GM18868 (cell line): ENCODE measurements at regions not wholly inside any gene's neighbourhood (a gene's known extent, or its start where the extent isn't known, plus 50 kb on each side); places are given as distances from the start of the nearest gene placed in this dataset.

Experiments
- ATAC-seq: cut with Tn5 transposase; IDR thresholded peaks from one replicate; pipeline ENCODE4 v1.9.1; 2021; ENCODE audit warnings: mild to moderate bottlenecking, moderate library complexity; ENCODE audit not compliant: unreplicated experiment

GRCh38 chr9:105912157-105912862 lies 218.0 kb downstream of the TMEM38B start:
- ATAC-seq = no peak

DNA sequence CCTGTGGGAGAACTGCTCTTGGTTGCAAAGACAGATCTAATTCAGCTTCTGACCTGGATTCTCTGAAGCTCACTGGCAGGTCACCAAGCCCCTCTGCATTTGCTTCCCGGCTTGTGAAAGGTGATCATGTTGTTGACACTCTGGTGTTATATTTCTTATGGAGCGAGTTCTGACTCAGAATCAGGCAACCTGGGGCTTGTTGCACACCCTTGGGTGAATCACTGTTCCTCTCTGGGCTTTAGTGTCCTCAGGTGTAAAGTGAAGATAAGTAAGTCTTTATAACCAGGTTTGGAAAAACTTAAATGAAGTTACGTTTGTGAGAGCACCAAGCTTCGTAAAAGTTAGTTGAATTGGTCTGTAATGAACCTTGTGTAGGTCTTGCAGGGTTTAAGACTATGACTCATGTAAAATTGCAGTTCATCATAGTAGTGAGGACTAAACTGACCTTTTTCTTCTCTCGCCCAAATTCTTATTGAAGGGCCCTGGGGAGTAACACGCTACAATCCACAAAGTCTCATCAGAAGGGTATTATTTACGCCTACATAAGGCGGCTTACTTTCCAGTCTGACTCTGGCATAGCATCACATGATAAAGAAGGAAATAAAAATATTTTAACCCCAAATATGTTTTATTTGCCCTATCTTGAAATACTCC lies 218.6 kb downstream of the TMEM38B start:
- ATAC-seq = no peak

- no peak for ATAC-seq
Observed at GRCh38 chr9:105921057-105921726, 226.9 kb downstream of the TMEM38B start.

DNA sequence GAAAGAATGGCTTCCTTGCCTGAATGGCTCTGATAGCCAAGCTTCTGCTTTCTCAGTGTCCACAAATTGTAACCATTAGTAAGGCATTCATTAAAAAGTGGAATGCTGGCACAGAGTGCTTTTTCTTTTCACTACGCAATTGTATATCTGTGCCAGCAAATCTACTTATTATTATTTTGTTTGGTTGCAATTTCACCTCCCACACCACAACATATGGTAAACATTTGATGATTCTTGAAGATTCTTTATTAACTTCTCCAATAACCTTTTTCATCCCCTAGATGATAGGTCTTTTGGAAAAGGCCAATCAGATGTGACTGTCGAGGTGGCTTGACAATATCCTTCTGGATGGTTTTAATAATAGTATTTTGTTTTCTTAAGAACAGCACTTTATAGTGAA lies 234.1 kb downstream of the TMEM38B start:
- no peak for ATAC-seq

DNA sequence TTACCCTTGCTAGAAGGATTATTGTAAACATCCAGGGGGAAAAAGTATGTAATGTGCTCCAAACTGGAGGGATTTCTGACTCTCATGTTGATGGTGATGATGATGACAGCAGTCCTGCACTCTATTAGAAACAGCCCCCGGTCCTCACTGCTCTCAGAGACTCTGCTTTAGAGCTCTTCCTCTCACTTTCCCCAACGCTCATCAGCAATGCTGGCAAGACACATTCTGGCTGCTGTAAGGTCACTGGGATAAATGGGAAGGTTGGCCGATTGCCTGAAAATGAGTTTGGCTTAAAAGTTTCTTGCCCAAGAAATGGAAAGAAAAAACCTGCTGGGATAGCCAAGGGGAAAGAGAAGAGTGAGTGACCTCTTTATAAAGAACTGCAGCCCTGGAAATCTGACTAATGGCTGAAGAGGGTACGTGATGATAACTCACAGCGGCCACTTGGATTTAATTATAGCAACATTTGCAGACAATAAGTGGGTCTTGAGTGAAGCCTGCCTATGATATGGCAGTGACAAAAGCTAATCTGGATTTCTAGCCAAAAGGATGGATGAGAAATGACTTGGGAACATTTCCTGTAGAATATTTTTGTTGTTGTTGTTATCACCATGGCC lies 235.8 kb downstream of the TMEM38B start:
- no peak for ATAC-seq

GRCh38 chr9:105932276-105932675 lies 237.9 kb downstream of the TMEM38B start:
- no peak for ATAC-seq

GRCh38 chr9:105950448-105950847 lies 256.1 kb downstream of the TMEM38B start:
- no peak for ATAC-seq

DNA sequence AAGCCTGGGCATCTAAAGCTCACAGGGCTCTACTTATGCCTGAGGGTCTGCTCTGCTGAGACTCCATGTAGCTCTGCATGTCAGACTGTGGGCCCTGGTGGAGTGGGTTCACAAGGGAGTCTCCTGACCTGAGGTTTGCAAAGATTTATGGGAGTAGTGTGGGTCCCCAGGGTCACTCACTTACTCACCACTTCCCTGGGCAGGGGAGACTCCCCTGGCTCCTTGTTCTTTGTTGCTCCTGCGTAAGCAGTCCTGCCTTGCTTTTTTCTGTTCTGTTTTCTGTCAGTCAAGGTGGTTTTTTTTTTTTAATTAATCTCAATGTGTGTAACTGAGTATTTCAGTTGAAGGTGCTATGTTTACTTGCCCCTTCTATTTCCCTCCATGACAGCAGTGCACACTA lies 256.6 kb downstream of the TMEM38B start:
- ATAC-seq = no peak

GRCh38 chr9:105954517-105954916 lies 260.2 kb downstream of the TMEM38B start:
- ATAC-seq = no peak

DNA sequence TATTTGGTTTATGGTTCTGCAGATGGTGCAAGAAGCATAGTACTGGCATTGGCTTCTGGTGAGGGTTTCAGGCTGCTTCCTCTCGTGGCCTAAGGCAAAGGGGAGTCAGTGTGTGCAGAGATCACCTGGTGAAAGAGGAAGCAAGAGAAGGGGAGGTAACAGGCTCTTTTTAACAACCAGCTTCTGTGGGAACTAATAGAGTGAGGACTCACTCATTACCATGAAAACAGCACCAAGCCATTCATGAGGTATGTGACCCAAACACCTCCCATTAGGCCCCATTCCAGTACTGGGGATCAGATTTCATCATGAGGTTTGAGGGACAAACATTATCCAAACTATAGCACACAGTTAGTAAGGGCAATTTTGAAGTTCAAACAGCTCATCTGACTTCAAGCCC lies 263.5 kb downstream of the TMEM38B start:
- ATAC-seq = no peak

DNA sequence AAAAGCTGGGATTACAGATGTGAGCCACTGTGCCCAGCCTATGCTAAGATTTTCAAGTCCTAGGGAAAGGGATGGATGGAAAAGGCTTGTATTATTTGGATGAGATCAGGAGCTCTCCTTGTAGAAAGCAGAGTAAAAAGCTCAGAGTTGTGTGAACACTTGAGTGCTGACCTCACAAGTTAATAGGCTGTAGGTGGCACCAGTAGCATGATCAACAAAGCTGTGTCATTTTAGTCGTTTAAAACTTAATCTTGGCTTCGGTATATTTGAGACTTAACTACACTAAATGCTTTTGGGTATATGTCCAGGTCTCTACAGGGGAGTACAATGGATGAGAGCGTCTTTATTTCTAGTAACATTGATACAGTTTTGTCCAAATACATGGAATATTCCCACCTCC lies 264.2 kb downstream of the TMEM38B start:
- no peak for ATAC-seq

DNA sequence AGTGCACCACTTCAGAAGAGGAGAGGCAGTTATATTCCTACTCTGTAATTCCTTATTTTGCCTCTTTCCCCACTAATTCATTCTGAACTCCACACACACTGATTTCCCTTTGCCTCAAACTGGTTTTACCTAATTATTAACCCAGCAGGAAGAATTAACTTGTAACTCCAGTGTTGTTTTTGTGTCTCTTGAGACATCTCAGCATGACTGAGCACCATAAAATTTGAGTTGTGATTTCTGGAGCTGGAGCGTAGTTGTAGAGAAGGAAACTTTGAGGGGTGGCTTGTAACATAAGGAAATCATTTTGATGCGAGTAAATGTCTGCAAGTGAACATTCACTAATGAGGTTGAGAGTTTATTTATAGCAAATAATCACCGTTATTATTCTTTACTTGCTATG lies 265.2 kb downstream of the TMEM38B start:
- ATAC-seq = no peak

DNA sequence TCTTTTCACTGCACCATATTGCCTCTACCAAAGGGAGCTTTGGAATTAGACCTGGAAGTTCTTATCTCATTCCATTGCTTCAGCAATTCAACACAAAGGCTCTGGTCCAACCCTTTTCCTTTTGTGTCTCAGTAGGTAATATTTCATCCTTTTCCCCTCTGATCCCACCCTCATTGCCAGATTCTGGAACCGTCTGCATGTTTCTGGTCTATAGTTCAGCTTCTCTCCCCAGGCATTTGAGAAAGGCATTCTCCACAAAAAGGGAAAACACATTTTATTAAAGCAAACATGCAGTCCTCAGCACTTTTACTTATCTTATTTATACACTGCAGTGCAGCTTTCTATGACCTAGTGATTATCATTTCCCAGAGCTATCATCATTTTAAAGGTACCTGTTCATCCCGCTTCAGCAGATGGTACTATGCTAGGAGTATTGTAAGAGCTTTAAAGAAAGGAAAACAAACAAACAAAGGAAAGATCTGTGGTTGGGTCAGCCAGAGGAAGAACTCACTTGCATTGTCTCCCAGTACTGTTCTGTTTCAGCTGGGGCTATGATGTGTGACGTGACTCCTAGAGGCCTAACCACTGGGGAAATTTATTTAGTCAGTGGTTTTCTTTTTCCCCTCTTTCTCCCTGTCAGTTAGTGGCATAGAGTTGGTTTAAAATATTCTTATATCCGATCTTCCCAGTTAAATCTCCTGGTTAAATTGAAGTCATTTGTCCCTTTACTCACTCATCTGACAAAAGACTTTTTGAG lies 269.2 kb downstream of the TMEM38B start:
- ATAC-seq = peak; percentile 76

- no peak for ATAC-seq
Observed at GRCh38 chr9:105964156-105964555, 269.8 kb downstream of the TMEM38B start.

GRCh38 chr9:105966834-105967233 lies 272.5 kb downstream of the TMEM38B start:
- ATAC-seq = no peak

- no peak for ATAC-seq
Observed at GRCh38 chr9:105967248-105967647, 272.9 kb downstream of the TMEM38B start.

DNA sequence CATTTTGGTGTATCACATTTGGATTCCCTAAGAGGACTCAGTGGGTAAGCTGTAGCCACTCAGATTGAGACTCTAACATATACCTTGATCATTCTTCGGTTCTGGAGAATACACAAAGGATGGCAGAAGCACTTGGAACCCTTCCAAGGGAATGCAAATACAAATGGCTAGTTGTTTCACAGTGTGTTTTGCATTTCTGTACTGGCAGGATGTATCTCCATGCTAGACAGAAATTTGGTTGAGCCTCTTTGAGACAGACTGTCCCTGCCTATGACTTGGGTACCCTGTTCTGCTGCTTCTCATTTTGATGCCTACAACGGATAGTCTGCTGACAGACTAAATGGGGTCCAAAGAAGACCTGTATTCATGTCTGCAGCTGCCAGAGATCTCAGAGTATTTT lies 273.5 kb downstream of the TMEM38B start:
- ATAC-seq = no peak

DNA sequence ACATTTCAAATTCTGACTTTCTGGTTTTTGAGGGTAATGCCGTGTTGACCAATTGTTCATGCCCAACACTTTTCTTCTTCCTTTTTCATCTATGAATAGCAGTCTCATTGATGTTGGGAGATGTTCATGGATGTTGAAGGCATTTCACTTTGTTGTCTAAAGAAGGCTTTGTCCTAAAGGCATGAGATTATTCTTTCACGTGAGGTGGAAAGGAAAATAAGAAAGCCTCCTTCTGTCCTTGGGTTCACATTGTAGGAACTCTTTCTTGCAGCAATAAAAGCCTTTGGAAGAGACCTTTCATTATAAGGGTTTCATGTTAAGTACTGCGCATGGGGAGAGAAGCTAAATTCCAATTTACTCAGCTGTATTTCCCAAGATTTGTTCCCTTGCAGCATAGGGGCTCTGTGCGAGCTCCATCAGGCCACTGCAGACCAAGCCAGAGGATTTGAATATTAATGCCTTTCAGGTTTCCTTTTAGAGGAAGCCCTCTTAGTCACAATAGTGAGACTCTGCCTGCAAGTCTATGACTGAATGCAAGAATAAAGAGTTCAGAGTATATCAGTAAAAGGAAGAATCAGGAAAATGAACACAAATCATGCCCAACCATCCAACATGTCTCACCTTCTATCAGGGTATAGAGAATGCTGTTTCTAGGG lies 274.6 kb downstream of the TMEM38B start:
- ATAC-seq = no peak

GRCh38 chr9:105969636-105970035 lies 275.3 kb downstream of the TMEM38B start:
- no peak for ATAC-seq

DNA sequence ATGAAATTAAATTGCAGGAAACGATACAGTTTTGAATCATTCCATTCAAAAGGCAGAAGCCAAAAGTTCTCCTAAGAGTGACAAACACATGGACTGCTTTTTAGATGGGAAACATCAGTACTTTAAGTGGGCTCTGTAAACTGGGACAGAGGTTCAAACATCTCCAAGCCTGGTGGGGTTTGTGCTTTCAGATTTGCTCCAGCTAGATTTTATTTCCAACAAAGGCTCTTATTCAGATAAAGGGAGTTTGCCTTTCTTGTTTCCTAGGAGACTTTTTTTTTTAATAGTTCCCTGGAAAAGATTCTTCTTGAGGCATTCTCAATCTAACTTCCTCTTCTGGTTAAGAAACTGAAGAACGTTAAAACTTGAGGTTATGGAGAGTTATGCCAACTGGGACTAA lies 277.6 kb downstream of the TMEM38B start:
- ATAC-seq = no peak
